HEK293 (cell line): ENCODE measurements at regions not wholly inside any gene's neighbourhood (a gene's known extent, or its start where the extent isn't known, plus 50 kb on each side); places are given as distances from the start of the nearest gene placed in this dataset.

ENCODE experiments used
- CTCF ChIA-PET: fragments of 350-600 bp; formaldehyde crosslinking; extraction: SDS; loops from one replicate; lab custom pipeline; 2021; ENCODE audit warnings: antibody characterized with exemption; lab: Yijun Ruan, JAX
- POLR2A ChIA-PET: fragments of 300-600 bp; formaldehyde crosslinking; extraction: SDS; loops from one replicate; lab custom pipeline; 2020; ENCODE audit warnings: antibody characterized with exemption, inconsistent platforms; lab: Yijun Ruan, JAX
- H3K27ac ChIP-seq: fragments of 200-500 bp; sonication (Bioruptor generic); 2 replicates; pipeline ENCODE4 v1.5.1; 2014; ENCODE audit warnings: low read depth, low read length, control low read depth, inconsistent platforms; ENCODE audit errors: extremely low read depth
- H3K36me3 ChIP-seq, 2 experiments: fragments of 200-500 bp in 1 of 2; sonication (Bioruptor generic) in 1 of 2; 1 replicate in 1 of 2; 2 replicates in 1 of 2; pipeline ENCODE4 v1.5.1; 2014 to 2017; ENCODE audit warnings: inconsistent platforms in 2 of 2, low read length in 2 of 2; ENCODE audit not compliant: control insufficient read depth in 2 of 2, insufficient read depth in 1 of 2
- H3K4me1 ChIP-seq: fragments of 200-500 bp; sonication (Bioruptor generic); 2 replicates; pipeline ENCODE4 v1.5.1; 2014; ENCODE audit warnings: mild to moderate bottlenecking, low read length, inconsistent platforms; ENCODE audit not compliant: control insufficient read depth, insufficient read depth
- H3K4me3 ChIP-seq: 2 replicates; pipeline ENCODE4 v1.5.1; 2011; ENCODE audit warnings: low read depth, mild to moderate bottlenecking, control low read depth, low read length, moderate library complexity
- H3K9me3 ChIP-seq: fragments of 200-500 bp; sonication (Bioruptor generic); 2 replicates; pipeline ENCODE4 v1.5.1; 2014; ENCODE audit warnings: low read depth, low read length, inconsistent platforms; ENCODE audit not compliant: control insufficient read depth, insufficient read depth
- KLF7 ChIP-seq: fragments of 450-650 bp; formaldehyde crosslinking; IDR thresholded peaks from 2 replicates; pipeline ENCODE4 v1.5.1; 2016; ENCODE audit warnings: missing biosample characterization, missing genetic modification characterization, borderline replicate concordance
- KLF8 ChIP-seq: fragments of 450-650 bp; formaldehyde crosslinking; IDR thresholded peaks from 2 replicates; pipeline ENCODE4 v1.5.1; 2016; ENCODE audit warnings: missing biosample characterization, missing genetic modification characterization
- PRDM4 ChIP-seq: fragments of 450-650 bp; formaldehyde crosslinking; IDR thresholded peaks from 2 replicates; pipeline ENCODE4 v1.5.1; 2017; ENCODE audit warnings: missing biosample characterization, missing genetic modification characterization
- REST ChIP-seq: fragments of 450-650 bp; formaldehyde crosslinking; IDR thresholded peaks from 2 replicates; pipeline ENCODE4 v1.5.1; 2016; ENCODE audit warnings: missing biosample characterization, missing genetic modification characterization
- ZBTB11 ChIP-seq: fragments of 450-650 bp; formaldehyde crosslinking; conservative IDR thresholded peaks from 2 replicates; pipeline ENCODE4 v1.5.1; 2016; ENCODE audit warnings: low read depth, missing biosample characterization, missing genetic modification characterization
- ZBTB21 ChIP-seq: fragments of 450-650 bp; formaldehyde crosslinking; IDR thresholded peaks from 2 replicates; pipeline ENCODE4 v1.5.1; 2017; ENCODE audit warnings: missing biosample characterization, missing genetic modification characterization
- ZFHX2 ChIP-seq: fragments of 450-650 bp; formaldehyde crosslinking; conservative IDR thresholded peaks from 2 replicates; pipeline ENCODE4 v1.5.1; 2016; ENCODE audit warnings: missing biosample characterization, missing genetic modification characterization
- ZFP41 ChIP-seq: fragments of 450-650 bp; formaldehyde crosslinking; IDR thresholded peaks from 2 replicates; pipeline ENCODE4 v1.5.1; 2016; ENCODE audit warnings: missing biosample characterization, missing genetic modification characterization, borderline replicate concordance
- ZNF16 ChIP-seq: fragments of 450-650 bp; formaldehyde crosslinking; IDR thresholded peaks from 2 replicates; pipeline ENCODE4 v1.5.1; 2016; ENCODE audit warnings: low read depth, missing biosample characterization, missing genetic modification characterization
- ZNF248 ChIP-seq: fragments of 450-650 bp; formaldehyde crosslinking; IDR thresholded peaks from 2 replicates; pipeline ENCODE4 v1.5.1; 2017; ENCODE audit warnings: missing biosample characterization, missing genetic modification characterization
- ZNF350 ChIP-seq: fragments of 450-650 bp; formaldehyde crosslinking; IDR thresholded peaks from 2 replicates; pipeline ENCODE4 v1.5.0; 2017; ENCODE audit warnings: missing biosample characterization, mild to moderate bottlenecking, missing genetic modification characterization
- ZNF501 ChIP-seq: fragments of 450-650 bp; formaldehyde crosslinking; IDR thresholded peaks from 2 replicates; pipeline ENCODE4 v1.5.1; 2016; ENCODE audit warnings: missing biosample characterization, missing genetic modification characterization
- ZNF596 ChIP-seq: fragments of 450-650 bp; IDR thresholded peaks from 2 replicates; pipeline ENCODE4 v1.5.0; 2018; ENCODE audit warnings: missing biosample characterization, mild to moderate bottlenecking, missing genetic modification characterization, moderate library complexity
- ZNF670 ChIP-seq: fragments of 450-650 bp; formaldehyde crosslinking; IDR thresholded peaks from 2 replicates; pipeline ENCODE4 v1.5.1; 2016; ENCODE audit warnings: missing biosample characterization, missing genetic modification characterization, low read depth
- ZNF701 ChIP-seq: fragments of 450-650 bp; formaldehyde crosslinking; IDR thresholded peaks from 2 replicates; pipeline ENCODE4 v1.5.1; 2016; ENCODE audit warnings: missing biosample characterization, missing genetic modification characterization
- ZNF707 ChIP-seq: fragments of 450-650 bp; formaldehyde crosslinking; IDR thresholded peaks from 2 replicates; pipeline ENCODE4 v1.5.1; 2016; ENCODE audit warnings: missing biosample characterization, missing genetic modification characterization
- ZNF768 ChIP-seq: fragments of 450-650 bp; formaldehyde crosslinking; IDR thresholded peaks from 2 replicates; pipeline ENCODE4 v1.5.1; 2018; ENCODE audit warnings: missing biosample characterization, mild to moderate bottlenecking, missing genetic modification characterization
- ZNF777 ChIP-seq: fragments of 450-650 bp; formaldehyde crosslinking; IDR thresholded peaks from 2 replicates; pipeline ENCODE4 v1.5.1; 2017; ENCODE audit warnings: missing biosample characterization, missing genetic modification characterization, borderline replicate concordance
- ZSCAN4 ChIP-seq: fragments of 450-650 bp; formaldehyde crosslinking; IDR thresholded peaks from 2 replicates; pipeline ENCODE4 v1.5.1; 2017; ENCODE audit warnings: missing biosample characterization, missing genetic modification characterization

GRCh38 chr9:134537951-134538641 lies 103.5 kb upstream of the COL5A1 start (continued):
- no peak for TF ChIP-seq ZSCAN4
- no peak for TF ChIP-seq ZNF350 (tag by site-specific recombination)
- TF ChIP-seq REST (tag by site-specific recombination), result no peak
- TF ChIP-seq KLF7 (tag by site-specific recombination), result no peak
- TF ChIP-seq, all 188 proteins: peak for 0

GRCh38 chr9:134538856-134539566 lies 102.6 kb upstream of the COL5A1 start:
- TF ChIP-seq ZNF501 (tag by site-specific recombination) (no peak), ZNF768 (tag by site-specific recombination) (0 out of 2 replicates have a peak, but pooled peaks have one; percentile 20)
- TF ChIP-seq, all 188 proteins: peak for 1
- ChIA-PET CTCF (interaction anchor here (2.8 kb wide), 1 partner anchor 90 kb away, joined by 13 read pairs; no protein-coding TSS in a partner anchor), POLR2A (interaction anchor here (0.6 kb wide), 2 partner anchors 18 to 391 kb away, joined by 3 to 8 read pairs; no protein-coding TSS in a partner anchor)

GRCh38 chr9:134539586-134540194 lies 101.9 kb upstream of the COL5A1 start:
- Histone ChIP-seq H3K36me3 (no peaks in the 10 kb centered on the region), H3K9me3 (no peaks in the 10 kb centered on the region), H3K4me1 (no peaks in the 10 kb centered on the region), H3K4me3 (no peak overlapping the region), H3K27ac (no peak overlapping the region)
- POLR2A ChIA-PET, result interaction anchor here (0.6 kb wide), 1 partner anchor 18 kb away, joined by 3 read pairs; no protein-coding TSS in a partner anchor
- CTCF ChIA-PET, result interaction anchor here (2.8 kb wide), 1 partner anchor 90 kb away, joined by 13 read pairs; no protein-coding TSS in a partner anchor
- TF ChIP-seq ZNF16 (tag by site-specific recombination) (no peak), ZFP41 (tag by site-specific recombination) (no peak), ZBTB21 (tag by site-specific recombination) (no peak), PRDM4 (tag by site-specific recombination) (no peak), ZFHX2 (tag by site-specific recombination) (no peak), ZNF596 (no peak), ZNF701 (tag by site-specific recombination) (no peak), ZNF707 (tag by site-specific recombination) (no peak), KLF7 (tag by site-specific recombination) (no peak), ZNF248 (tag by site-specific recombination) (no peak), ZBTB11 (tag by site-specific recombination) (no peak), ZNF670 (no peak), KLF8 (tag by site-specific recombination) (no peak), ZNF777 (no peak)

More at GRCh38 chr9:134538856-134539566, 102.6 kb upstream of the COL5A1 start:
- Histone ChIP-seq H3K4me3 (no peak overlapping the region), H3K36me3 (no peaks in the 10 kb centered on the region), H3K27ac (no peak overlapping the region), H3K9me3 (no peaks in the 10 kb centered on the region), H3K4me1 (no peaks in the 10 kb centered on the region)
